OCI-M1 (cell line): ENCODE measurements at regions not wholly inside any gene's neighbourhood (a gene's known extent, or its start where the extent isn't known, plus 50 kb on each side); places are given as distances from the start of the nearest gene placed in this dataset.

Source experiments
- DNase-seq: peaks from one replicate; lab custom pipeline; 2025; lab: John Stamatoyannopoulos, UW

- no peak for DNase-seq
Measured at GRCh38 chr16:80418517-80419355, 122.1 kb upstream of the DYNLRB2 start.

DNA sequence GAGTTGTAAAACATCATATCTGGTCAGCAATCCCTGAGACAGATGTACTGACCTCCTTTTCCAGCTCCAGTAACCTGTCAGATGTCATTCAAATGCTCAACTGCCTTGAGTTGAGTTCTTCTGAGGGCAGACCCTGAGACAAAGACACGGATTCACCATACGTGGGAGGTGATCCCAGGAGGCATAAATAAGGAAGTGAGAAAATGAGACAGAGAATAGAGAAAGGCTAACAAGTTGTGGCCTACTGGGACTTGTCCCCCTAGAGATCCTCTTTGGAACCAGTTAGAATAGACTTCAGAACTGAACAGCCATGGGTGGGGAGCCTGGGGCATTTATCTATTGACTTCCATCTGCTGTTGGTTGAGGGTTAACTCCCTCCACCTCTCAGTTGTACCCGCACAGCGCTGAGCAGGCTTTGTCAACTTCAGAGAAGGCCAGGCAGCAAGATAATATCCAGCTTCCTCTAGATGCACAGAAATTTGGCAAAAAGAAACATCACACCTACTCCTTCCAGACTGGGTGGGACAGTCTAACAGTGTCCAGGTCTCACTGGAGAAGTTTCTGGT lies 123.0 kb upstream of the DYNLRB2 start:
- no peak for DNase-seq

DNA sequence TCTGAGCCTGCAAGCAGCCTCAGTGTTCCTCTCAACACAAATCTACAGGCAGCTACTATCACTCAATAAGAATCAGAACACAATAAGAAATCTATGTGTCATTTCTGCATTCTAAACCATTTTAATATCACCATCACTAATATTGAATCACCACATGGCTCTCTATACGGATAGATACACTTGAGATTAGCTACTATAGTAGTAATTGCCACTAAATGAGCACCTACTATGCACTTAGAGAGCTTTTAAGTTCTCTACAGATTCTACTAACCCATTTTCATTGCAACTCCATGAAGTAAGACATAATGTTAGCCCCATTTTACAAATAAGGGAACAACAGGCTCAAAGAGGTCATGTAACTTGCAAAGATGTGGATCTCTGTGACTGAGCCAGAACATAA lies 132.8 kb upstream of the DYNLRB2 start:
- DNase-seq, result no peak

GRCh38 chr16:80407265-80407987 lies 133.4 kb upstream of the DYNLRB2 start:
- DNase-seq, result no peak

DNA sequence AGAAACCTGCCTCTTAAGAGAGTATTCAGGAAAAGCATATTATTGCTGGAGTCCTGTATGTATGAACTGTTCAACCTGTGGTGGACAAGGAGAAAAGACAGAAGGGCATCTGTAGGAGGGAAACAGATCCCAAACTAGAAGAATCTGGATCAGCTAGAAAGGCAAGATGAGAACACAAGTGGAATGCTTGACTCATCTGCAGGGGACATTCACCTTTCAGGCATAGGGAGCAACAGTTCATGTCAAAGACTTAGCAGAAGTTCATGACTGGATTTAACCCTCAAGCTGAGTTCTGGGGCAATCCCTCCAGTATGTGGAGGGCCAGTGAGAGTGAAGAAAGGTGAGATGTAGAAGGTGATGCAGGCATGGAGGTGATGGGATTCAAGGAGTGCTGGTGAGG lies 135.9 kb upstream of the DYNLRB2 start:
- DNase-seq, result no peak

- no peak for DNase-seq
Measured at GRCh38 chr16:80403894-80404293, 136.9 kb upstream of the DYNLRB2 start.

- DNase-seq, result no peak
Measured at GRCh38 chr16:80390871-80391489, 149.8 kb upstream of the DYNLRB2 start.

DNA sequence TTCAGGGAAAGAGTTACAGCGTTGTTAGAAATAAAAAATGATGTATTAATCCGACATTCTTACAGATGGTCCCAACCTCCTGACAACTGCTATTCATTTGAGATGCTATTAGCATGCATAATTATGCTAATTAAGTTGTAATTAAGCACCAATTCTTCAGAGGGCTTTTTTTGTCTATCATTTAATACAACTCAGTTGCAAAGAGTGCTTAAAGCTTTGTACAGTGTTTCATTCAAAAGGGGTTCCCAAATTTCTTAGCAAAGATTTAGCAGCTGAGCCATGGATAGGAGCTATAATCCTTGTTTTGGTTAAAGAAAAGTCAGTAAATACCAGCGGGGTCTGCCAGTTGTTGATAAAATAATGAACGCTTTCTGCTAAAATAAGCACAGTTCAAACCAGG lies 150.7 kb upstream of the DYNLRB2 start:
- no peak for DNase-seq

- no peak for DNase-seq
Measured at GRCh38 chr16:80389338-80389737, 151.5 kb upstream of the DYNLRB2 start.

DNA sequence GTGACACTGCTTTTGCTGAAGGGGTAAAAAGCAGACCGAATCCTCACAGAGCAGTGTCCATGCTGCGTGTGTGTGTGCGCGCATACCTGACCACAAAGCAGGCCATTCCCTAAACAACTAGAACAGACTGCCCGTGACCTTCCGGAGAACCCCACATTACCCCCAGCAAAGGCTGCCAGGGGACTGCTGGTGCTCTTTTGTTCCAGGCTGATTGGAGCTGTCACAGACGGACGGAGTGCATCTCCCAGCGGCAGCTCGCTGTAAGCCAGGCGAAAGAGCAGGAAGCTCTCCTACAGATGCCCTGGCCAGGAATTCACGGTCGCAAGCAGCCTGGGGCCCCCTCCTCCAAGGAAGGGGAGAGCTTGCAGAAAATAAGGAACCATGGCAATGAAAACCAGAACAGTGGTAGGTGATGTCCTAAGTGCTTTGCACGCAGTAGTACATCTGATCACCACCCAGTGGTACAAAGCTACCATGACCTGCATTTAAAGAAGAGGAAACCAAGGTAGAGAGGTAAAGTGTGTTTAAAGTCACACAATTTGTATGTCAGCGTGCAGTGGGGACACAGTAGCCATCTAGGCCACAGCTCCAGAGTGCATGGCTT lies 153.4 kb upstream of the DYNLRB2 start:
- DNase-seq, result no peak

- DNase-seq, result no peak
Measured at GRCh38 chr16:80384862-80385261, 155.9 kb upstream of the DYNLRB2 start.

DNA sequence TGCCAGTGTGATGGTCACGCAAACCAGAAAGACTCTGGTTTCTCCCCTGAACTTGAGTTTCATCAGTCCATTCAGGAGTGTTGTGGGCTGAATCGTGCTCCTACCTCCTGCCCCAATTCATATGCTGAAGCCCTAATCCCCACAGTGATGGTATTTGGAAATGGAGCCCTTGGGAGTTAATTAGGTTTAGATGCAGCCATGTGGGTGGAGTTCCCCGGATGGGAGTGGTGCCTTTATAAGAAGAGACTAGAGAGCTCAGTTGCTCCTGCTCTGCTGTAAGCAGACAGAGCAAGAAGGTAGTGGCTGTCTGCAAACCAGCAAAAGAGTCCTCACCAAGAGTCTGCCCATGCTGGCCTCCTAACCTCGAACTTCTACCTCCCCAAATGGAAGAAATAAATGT lies 160.3 kb upstream of the DYNLRB2 start:
- no peak for DNase-seq

GRCh38 chr16:80377096-80377956 lies 163.5 kb upstream of the DYNLRB2 start:
- no peak for DNase-seq

GRCh38 chr16:80375973-80376372 lies 164.8 kb upstream of the DYNLRB2 start:
- no peak for DNase-seq

GRCh38 chr16:80375513-80375912 lies 165.3 kb upstream of the DYNLRB2 start:
- DNase-seq, result no peak

- DNase-seq, result no peak
Measured at GRCh38 chr16:80372341-80372740, 168.5 kb upstream of the DYNLRB2 start.

DNA sequence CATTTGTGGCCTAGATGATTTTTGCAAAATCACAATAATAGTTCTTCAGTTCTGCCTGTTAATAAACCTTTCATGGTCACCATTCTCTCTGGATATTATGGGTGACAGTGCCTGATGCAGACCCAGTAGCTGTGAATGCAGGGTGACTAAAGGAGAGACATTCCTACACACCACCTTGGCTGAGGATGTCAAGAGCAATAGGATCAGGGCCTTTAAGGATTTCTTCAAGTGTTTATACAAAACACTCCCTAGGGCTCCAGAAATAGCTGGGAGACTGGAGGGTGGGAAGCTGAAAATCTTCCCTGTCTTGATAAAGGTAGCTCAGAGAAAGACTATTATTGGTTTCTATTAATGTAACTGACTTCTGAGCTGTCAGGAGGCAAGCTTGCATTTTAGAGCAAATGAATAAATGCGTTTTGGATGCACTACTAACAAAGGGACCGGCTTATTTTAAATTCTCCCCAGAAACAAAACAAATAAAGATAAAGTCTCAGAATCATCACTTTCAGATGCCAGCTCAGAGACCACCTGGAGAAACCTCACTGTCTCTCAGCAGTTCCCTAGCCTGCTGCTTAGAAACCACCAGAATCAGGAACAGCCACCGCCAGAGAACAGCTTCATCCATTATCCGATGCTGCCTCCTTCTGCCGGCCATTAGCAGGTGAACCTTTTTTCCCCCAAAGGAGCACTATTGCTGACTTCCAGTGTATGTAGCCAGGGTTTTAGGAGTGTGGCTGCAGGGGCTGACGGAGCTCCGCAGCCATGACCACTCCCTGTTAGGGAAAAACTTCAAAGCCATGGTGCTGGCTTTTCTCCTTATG lies 171.4 kb upstream of the DYNLRB2 start:
- no peak for DNase-seq

DNA sequence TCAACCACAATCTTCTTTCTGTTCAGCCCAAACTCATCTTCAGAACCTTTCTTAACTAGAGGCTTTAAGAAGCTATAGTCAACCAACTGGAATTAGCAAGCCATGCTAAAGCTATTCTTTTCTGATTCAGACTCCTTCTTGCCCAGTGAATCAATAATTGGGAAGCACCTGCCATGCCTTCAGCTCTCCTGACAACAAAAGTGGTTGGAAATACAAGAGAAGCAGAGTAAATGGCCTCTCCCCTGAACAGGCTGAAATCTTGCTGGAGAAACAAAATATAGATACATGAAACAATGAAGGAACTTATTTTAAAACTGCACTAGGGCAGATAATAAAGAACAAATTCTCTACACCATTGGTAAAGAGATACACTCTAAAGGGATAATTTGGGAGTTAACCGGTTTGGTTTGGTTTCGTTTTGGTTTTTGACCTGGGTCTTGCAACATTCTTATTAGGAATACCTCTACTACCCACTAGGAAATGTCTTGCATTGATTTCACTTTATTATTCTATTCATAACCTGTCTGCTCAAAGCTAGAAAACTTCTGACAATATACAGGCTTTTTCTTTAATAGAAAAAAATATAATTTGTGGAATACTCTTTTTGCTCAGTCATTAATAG lies 173.6 kb upstream of the DYNLRB2 start:
- no peak for DNase-seq

DNA sequence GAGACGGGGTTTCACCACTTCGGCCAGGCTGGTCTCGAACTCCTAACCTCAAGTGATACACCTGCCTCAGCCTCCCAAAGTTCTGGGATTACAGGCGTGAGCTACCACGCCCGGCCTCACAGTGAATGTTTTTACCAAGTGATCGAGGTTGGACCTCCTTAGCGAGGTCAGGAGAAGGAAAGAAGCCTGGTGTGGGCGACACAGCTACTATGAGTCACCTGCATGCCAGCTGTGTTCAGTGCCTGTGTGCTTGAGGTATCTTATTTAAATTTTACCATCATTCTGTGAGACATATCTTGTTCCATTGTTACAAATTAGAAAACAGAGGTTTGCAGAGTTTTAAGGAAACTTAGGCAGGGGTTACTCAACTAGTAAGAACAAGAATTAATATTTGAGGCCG lies 174.8 kb upstream of the DYNLRB2 start:
- DNase-seq, result no peak

DNA sequence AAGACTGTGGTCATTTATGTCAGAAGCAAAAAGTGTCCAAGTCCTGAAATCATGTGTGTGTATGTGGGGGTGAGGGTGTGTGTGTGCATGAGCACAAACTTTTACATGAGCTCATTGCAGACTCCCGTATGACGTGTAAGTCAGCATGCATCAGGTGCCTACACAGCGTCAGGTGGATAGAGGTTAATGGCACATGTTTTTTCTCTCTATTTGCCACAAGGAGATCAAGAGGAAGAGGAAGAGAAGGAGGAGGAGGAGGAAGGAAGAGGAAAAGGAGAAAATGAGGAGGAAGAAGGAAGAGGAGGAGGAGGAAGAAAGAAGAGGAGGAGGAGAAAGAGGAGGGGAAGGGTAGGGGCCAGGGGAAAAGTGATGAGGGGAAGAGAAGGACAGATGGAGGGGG lies 178.0 kb upstream of the DYNLRB2 start:
- DNase-seq, result no peak
